ENCODE measurements at regions not wholly inside any gene's neighbourhood (a gene's known extent, or its start where the extent isn't known, plus 50 kb on each side); places are given as distances from the start of the nearest gene placed in this dataset.

DNA sequence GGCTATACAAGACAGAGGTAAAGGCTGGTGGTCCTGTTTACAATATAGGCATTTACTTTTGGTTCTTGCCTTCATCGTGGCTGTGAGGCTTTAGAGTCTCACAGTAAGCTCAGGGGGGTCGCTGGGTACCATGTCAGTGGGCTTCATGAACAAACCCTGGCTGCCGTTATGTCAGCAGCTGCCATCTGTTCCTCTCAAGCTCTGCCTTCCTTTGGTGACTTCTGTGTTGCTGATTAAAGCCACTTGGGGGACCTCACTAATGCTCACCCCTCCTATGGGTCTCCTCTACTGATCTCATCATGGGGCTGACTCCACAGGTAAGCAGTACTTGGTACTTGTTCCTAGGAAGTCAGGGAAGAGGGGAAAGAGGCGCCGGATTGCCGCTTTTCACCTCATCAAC lies 268.7 kb downstream of the TTC6 start:
- TF ChIP-seq, protein P1, sequence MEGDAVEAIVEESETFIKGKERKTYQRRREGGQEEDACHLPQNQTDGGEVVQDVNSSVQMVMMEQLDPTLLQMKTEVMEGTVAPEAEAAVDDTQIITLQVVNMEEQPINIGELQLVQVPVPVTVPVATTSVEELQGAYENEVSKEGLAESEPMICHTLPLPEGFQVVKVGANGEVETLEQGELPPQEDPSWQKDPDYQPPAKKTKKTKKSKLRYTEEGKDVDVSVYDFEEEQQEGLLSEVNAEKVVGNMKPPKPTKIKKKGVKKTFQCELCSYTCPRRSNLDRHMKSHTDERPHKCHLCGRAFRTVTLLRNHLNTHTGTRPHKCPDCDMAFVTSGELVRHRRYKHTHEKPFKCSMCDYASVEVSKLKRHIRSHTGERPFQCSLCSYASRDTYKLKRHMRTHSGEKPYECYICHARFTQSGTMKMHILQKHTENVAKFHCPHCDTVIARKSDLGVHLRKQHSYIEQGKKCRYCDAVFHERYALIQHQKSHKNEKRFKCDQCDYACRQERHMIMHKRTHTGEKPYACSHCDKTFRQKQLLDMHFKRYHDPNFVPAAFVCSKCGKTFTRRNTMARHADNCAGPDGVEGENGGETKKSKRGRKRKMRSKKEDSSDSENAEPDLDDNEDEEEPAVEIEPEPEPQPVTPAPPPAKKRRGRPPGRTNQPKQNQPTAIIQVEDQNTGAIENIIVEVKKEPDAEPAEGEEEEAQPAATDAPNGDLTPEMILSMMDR (IDR thresholded peaks at IDR 0.05; ENCODE audit: insufficient read depth, low read depth, low read length), result no peak
- TF ChIP-seq EZH2 (IDR thresholded peaks at IDR 0.05; ENCODE audit: insufficient read depth, low read length), result no peak

Data from astrocyte (in vitro differentiated cells and primary cell).